ENCODE measurements at regions not wholly inside any gene's neighbourhood (a gene's known extent, or its start where the extent isn't known, plus 50 kb on each side); places are given as distances from the start of the nearest gene placed in this dataset.

GRCh38 chr20:48393311-48393685, 434.5 kb downstream of the PREX1 start:
- TF ChIP-seq, protein P1, sequence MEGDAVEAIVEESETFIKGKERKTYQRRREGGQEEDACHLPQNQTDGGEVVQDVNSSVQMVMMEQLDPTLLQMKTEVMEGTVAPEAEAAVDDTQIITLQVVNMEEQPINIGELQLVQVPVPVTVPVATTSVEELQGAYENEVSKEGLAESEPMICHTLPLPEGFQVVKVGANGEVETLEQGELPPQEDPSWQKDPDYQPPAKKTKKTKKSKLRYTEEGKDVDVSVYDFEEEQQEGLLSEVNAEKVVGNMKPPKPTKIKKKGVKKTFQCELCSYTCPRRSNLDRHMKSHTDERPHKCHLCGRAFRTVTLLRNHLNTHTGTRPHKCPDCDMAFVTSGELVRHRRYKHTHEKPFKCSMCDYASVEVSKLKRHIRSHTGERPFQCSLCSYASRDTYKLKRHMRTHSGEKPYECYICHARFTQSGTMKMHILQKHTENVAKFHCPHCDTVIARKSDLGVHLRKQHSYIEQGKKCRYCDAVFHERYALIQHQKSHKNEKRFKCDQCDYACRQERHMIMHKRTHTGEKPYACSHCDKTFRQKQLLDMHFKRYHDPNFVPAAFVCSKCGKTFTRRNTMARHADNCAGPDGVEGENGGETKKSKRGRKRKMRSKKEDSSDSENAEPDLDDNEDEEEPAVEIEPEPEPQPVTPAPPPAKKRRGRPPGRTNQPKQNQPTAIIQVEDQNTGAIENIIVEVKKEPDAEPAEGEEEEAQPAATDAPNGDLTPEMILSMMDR (IDR thresholded peaks at IDR 0.05) = no peak
- no peak for TF ChIP-seq EZH2 (IDR thresholded peaks at IDR 0.05)
